ENCODE measurements at regions not wholly inside any gene's neighbourhood (a gene's known extent, or its start where the extent isn't known, plus 50 kb on each side); places are given as distances from the start of the nearest gene placed in this dataset.

DNA sequence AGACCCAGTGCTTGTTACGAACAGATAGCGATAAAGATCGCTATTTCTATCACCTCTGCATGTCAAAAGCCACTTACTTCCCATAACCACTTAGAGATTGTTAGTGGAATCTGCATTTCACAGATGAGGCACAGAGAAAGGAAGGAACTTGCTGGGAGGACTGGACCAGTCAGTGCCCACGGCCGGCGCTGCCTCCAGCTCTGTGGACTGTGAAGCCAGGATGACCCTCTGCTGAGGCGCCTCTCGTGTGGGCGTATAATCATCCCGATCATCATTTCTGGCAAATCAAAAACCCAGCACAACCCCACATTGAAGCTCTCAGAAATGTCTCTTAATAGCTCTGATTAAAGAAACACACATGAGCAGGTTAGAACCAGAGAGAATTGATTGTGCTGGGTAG, 61.5 kb upstream of the ADRA2C start:
- no peak for TF ChIP-seq POLR2A (IDR thresholded peaks at IDR 0.05; ENCODE audit: low read depth, low read length)
- TF ChIP-seq POU2F2 (IDR thresholded peaks at IDR 0.05; ENCODE audit: low read depth, low read length): no peak
- TF ChIP-seq POLR2AphosphoS5 (IDR thresholded peaks at IDR 0.05; ENCODE audit: low read depth, low read length): no peak
- no peak for TF ChIP-seq TAF1 (IDR thresholded peaks at IDR 0.05; ENCODE audit: low read depth, low read length)
- no peak for TF ChIP-seq SPI1 (IDR thresholded peaks at IDR 0.05; ENCODE audit: low read depth, low read length)
- no peak for TF ChIP-seq PAX5 (IDR thresholded peaks at IDR 0.05; ENCODE audit: insufficient read depth, low read length, severe bottlenecking)

All from GM12891 (cell line).